ENCODE measurements at regions not wholly inside any gene's neighbourhood (a gene's known extent, or its start where the extent isn't known, plus 50 kb on each side); places are given as distances from the start of the nearest gene placed in this dataset.

GRCh38 chr13:40220299-40220935 lies 446.0 kb downstream of the FOXO1 start:
- DNase-seq (ENCODE audit: low read depth): peak; percentile 40

GRCh38 chr13:40221131-40221459 lies 445.3 kb downstream of the FOXO1 start:
- no peak for DNase-seq (ENCODE audit: low read depth)

- DNase-seq (ENCODE audit: low read depth): peak; percentile 81
These were observed 444.8 kb downstream of the FOXO1 start for GRCh38 chr13:40221460-40222201.

- DNase-seq (ENCODE audit: low read depth): no peak
These were observed 442.9 kb downstream of the FOXO1 start for GRCh38 chr13:40223585-40223984.

GRCh38 chr13:40228496-40228895 lies 437.9 kb downstream of the FOXO1 start:
- no peak for DNase-seq (ENCODE audit: low read depth)

GRCh38 chr13:40228990-40229389 lies 437.5 kb downstream of the FOXO1 start:
- no peak for DNase-seq (ENCODE audit: low read depth)

- no peak for DNase-seq (ENCODE audit: low read depth)
These were observed 435.6 kb downstream of the FOXO1 start for GRCh38 chr13:40230833-40231266.

GRCh38 chr13:40231311-40231710 lies 435.1 kb downstream of the FOXO1 start:
- DNase-seq (ENCODE audit: low read depth): no peak

GRCh38 chr13:40231751-40232150 lies 434.7 kb downstream of the FOXO1 start:
- DNase-seq (ENCODE audit: low read depth): no peak

GRCh38 chr13:40232311-40233040 lies 434.0 kb downstream of the FOXO1 start:
- no peak for DNase-seq (ENCODE audit: low read depth)

GRCh38 chr13:40233731-40234195 lies 432.7 kb downstream of the FOXO1 start:
- DNase-seq (ENCODE audit: low read depth): no peak

- DNase-seq (ENCODE audit: low read depth): no peak
These were observed 431.2 kb downstream of the FOXO1 start for GRCh38 chr13:40235160-40235796.

GRCh38 chr13:40236566-40237168 lies 429.8 kb downstream of the FOXO1 start:
- no peak for DNase-seq (ENCODE audit: low read depth)

- DNase-seq (ENCODE audit: low read depth): no peak
These were observed 427.7 kb downstream of the FOXO1 start for GRCh38 chr13:40238761-40239160.

- DNase-seq (ENCODE audit: low read depth): no peak
These were observed 426.1 kb downstream of the FOXO1 start for GRCh38 chr13:40240293-40240692.

- DNase-seq (ENCODE audit: low read depth): no peak
These were observed 425.2 kb downstream of the FOXO1 start for GRCh38 chr13:40241125-40241798.

- DNase-seq (ENCODE audit: low read depth): no peak
These were observed 423.4 kb downstream of the FOXO1 start for GRCh38 chr13:40243047-40243446.

- no peak for DNase-seq (ENCODE audit: low read depth)
These were observed 422.5 kb downstream of the FOXO1 start for GRCh38 chr13:40243982-40244381.

GRCh38 chr13:40245567-40245966 lies 420.9 kb downstream of the FOXO1 start:
- DNase-seq (ENCODE audit: low read depth): no peak

GRCh38 chr13:40247845-40248244 lies 418.6 kb downstream of the FOXO1 start:
- DNase-seq (ENCODE audit: low read depth): no peak

GRCh38 chr13:40251343-40252032 lies 415.0 kb downstream of the FOXO1 start:
- DNase-seq (ENCODE audit: low read depth): no peak
